GM23338 (cell line): ENCODE measurements at regions not wholly inside any gene's neighbourhood (a gene's known extent, or its start where the extent isn't known, plus 50 kb on each side); places are given as distances from the start of the nearest gene placed in this dataset.

Experiments used
- ATAC-seq: fragments of 200-7000 bp; cut with Tn5 transposase; 3 replicates; pipeline ENCODE4 v1.9.1; 2020
- DNase-seq: peaks from one replicate; pipeline ENCODE4 v3.0.0-alpha.2; 2015; ENCODE audit warnings: low spot score
- H2AFZ ChIP-seq: fragments of 200-600 bp; sonication (generic); 2 replicates; pipeline ENCODE4 v1.8.0; 2016; ENCODE audit warnings: antibody characterized with exemption, mild to moderate bottlenecking, moderate library complexity
- H3F3A ChIP-seq: fragments of 200-600 bp; sonication (generic); replicated peaks from 2 replicates; pipeline ENCODE4 v1.8.0; 2017; ENCODE audit warnings: antibody characterized with exemption, mixed run types, low read depth
- H3K27ac ChIP-seq: fragments of 200-600 bp; sonication (generic); 2 replicates; pipeline ENCODE4 v1.6.1; 2016; ENCODE audit warnings: low read depth
- H3K27me3 ChIP-seq: fragments of 200-600 bp; sonication (generic); 2 replicates; pipeline ENCODE4 v1.8.0; 2016; ENCODE audit warnings: mild to moderate bottlenecking, mixed run types, moderate library complexity; ENCODE audit not compliant: insufficient read depth
- H3K36me3 ChIP-seq: fragments of 200-600 bp; sonication (generic); 2 replicates; pipeline ENCODE4 v1.8.0; 2016; ENCODE audit warnings: mild to moderate bottlenecking; ENCODE audit not compliant: insufficient read depth
- H3K4me1 ChIP-seq: fragments of 200-600 bp; sonication (generic); 2 replicates; pipeline ENCODE4 v1.8.0; 2016; ENCODE audit warnings: mild to moderate bottlenecking, moderate library complexity; ENCODE audit not compliant: insufficient read depth
- H3K4me2 ChIP-seq: fragments of 200-600 bp; sonication (generic); 2 replicates; pipeline ENCODE4 v1.7.1; 2017; ENCODE audit warnings: mixed run types
- H3K4me3 ChIP-seq: fragments of 200-600 bp; sonication (generic); 2 replicates; pipeline ENCODE4 v1.6.1; 2016; ENCODE audit warnings: mixed run types
- H3K79me2 ChIP-seq: fragments of 200-600 bp; sonication (generic); replicated peaks from 2 replicates; pipeline ENCODE4 v1.8.0; 2017; ENCODE audit warnings: mild to moderate bottlenecking; ENCODE audit not compliant: insufficient read depth
- H3K9me2 ChIP-seq: fragments of 200-600 bp; sonication (generic); 2 replicates; pipeline ENCODE4 v1.8.0; 2017; ENCODE audit not compliant: insufficient read depth
- H4K20me1 ChIP-seq: fragments of 200-600 bp; sonication (generic); replicated peaks from 2 replicates; pipeline ENCODE4 v1.8.0; 2017; ENCODE audit warnings: mild to moderate bottlenecking; ENCODE audit not compliant: insufficient read depth
- H3K27ac Mint-ChIP-seq: 2 replicates; pipeline ENCODE4 v1.8.0; 2020; ENCODE audit warnings: inconsistent platforms, mild to moderate bottlenecking, moderate library complexity, mixed read lengths
- H3K27me3 Mint-ChIP-seq: 3 replicates; pipeline ENCODE4 v1.8.0; 2022; ENCODE audit warnings: low read depth, mild to moderate bottlenecking, moderate library complexity, mixed read lengths, inconsistent platforms; ENCODE audit not compliant: insufficient read depth, poor library complexity
- H3K36me3 Mint-ChIP-seq: 3 replicates; pipeline ENCODE4 v1.8.0; 2021; ENCODE audit warnings: low read depth, mild to moderate bottlenecking, inconsistent platforms, moderate library complexity, mixed read lengths
- H3K4me1 Mint-ChIP-seq: 3 replicates; pipeline ENCODE4 v1.8.0; 2020; ENCODE audit warnings: mild to moderate bottlenecking, inconsistent platforms, mixed read lengths
- H3K4me3 Mint-ChIP-seq: 3 replicates; pipeline ENCODE4 v1.8.0; 2021; ENCODE audit warnings: moderate library complexity, mild to moderate bottlenecking, inconsistent platforms, mixed read lengths
- H3K9me3 Mint-ChIP-seq: 3 replicates; pipeline ENCODE4 v1.8.0; 2020; ENCODE audit warnings: moderate library complexity, mild to moderate bottlenecking, inconsistent platforms, mixed read lengths
- CREB1 ChIP-seq: fragments of 250-450 bp; sonication (Bioruptor Pico); IDR thresholded peaks from 2 replicates; pipeline ENCODE4 v1.5.0; 2020; ENCODE audit warnings: low read depth, mild to moderate bottlenecking, moderate library complexity
- CTCF ChIP-seq, 2 experiments: fragments of 200-600 bp in 1 of 2; sonication (generic) in 1 of 2; conservative IDR thresholded peaks; 2 replicates each; pipeline versions ENCODE4 v1.5.1 to v1.6.1; 2016 to 2017; ENCODE audit warnings: antibody characterized with exemption in 2 of 2, low read depth in 2 of 2, mild to moderate bottlenecking in 2 of 2, moderate library complexity in 1 of 2
- EZH2 ChIP-seq: fragments of 200-600 bp; sonication (generic); IDR thresholded peaks from one replicate; pipeline ENCODE4 v1.8.0; 2017; ENCODE audit warnings: antibody characterized with exemption, mild to moderate bottlenecking, low read depth; ENCODE audit not compliant: unreplicated experiment
- EZH2phosphoT487 ChIP-seq: fragments of 200-600 bp; sonication (generic); IDR thresholded peaks from one replicate; pipeline ENCODE4 v1.8.1; 2018; ENCODE audit warnings: antibody characterized with exemption; ENCODE audit not compliant: unreplicated experiment
- JUNB ChIP-seq: IDR thresholded peaks from one replicate; pipeline ENCODE4 v1.6.1; 2016; ENCODE audit warnings: antibody characterized with exemption; ENCODE audit not compliant: unreplicated experiment
- NANOG ChIP-seq: IDR thresholded peaks from 2 replicates; pipeline ENCODE4 v1.6.1; 2016; ENCODE audit warnings: antibody characterized with exemption, borderline replicate concordance
- POLR2AphosphoS5 ChIP-seq: IDR thresholded peaks from 2 replicates; pipeline ENCODE4 v1.6.1; 2016; ENCODE audit warnings: antibody characterized with exemption, low read depth
- STAT1 ChIP-seq: IDR thresholded peaks from one replicate; pipeline ENCODE4 v1.6.1; 2016; ENCODE audit warnings: antibody characterized with exemption; ENCODE audit not compliant: unreplicated experiment
- ZNF114 ChIP-seq: fragments of 250-450 bp; sonication (Bioruptor Pico); IDR thresholded peaks from 2 replicates; pipeline ENCODE4 v1.5.0; 2020; ENCODE audit warnings: mild to moderate bottlenecking, moderate library complexity
- ZNF331 ChIP-seq: fragments of 250-450 bp; sonication (Bioruptor Pico); IDR thresholded peaks from 2 replicates; pipeline ENCODE4 v1.5.0; 2020; ENCODE audit warnings: low read depth, mild to moderate bottlenecking, moderate library complexity
- TF ChIP-seq, protein P1 (sequence below): IDR thresholded peaks from one replicate; pipeline ENCODE4 v1.6.1; 2018; ENCODE audit warnings: antibody characterized with exemption; ENCODE audit not compliant: unreplicated experiment
- TF ChIP-seq, protein P2 (sequence below): fragments of 250-450 bp; sonication (Bioruptor Pico); IDR thresholded peaks from 2 replicates; pipeline ENCODE4 v1.5.0; 2020; ENCODE audit warnings: mild to moderate bottlenecking, moderate library complexity
- TF ChIP-seq, protein P3 (sequence below): IDR thresholded peaks from 2 replicates; pipeline ENCODE4 v1.6.1; 2016; ENCODE audit warnings: antibody characterized with exemption

DNA sequence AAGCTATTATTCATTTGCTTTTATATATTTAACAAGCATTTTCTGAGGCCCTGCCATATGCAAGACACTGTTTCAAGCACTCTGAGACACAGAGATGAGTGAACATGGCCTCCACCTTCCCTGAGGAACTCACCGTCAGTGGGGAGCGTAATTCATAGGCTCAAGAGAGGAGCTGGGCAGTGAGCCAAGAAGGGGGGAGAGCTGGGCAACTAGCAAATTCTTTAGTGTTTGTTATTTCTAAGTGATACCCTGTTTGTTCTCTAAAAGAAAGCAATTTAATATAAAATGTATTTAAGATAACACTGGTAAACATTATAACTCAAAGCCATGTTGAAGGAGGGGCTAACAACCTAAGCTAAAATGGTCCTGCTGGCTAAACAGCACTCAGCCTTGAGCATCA lies 119.2 kb upstream of the NGF start:
- Histone ChIP-seq H3K27ac (no peak overlapping the region), H3K27me3 (no peaks in the 10 kb centered on the region), H3F3A (no peaks in the 10 kb centered on the region), H3K4me1 (no peaks in the 10 kb centered on the region), H4K20me1 (no peaks in the 10 kb centered on the region), H2AFZ (no peak overlapping the region), H3K4me2 (no peak overlapping the region), H3K4me3 (no peak overlapping the region), H3K36me3 (no peaks in the 10 kb centered on the region), H3K79me2 (no peaks in the 10 kb centered on the region), H3K9me2 (peaks cover 3% of the 10 kb centered on the region; the same call in 1 of the 2 replicates)
- H3K9me3 Mint-ChIP-seq, result no peaks in the 10 kb centered on the region
- H3K36me3 Mint-ChIP-seq, result no peaks in the 10 kb centered on the region
- no peak overlapping the region for H3K4me3 Mint-ChIP-seq
- DNase-seq (no peak), ATAC-seq (no peak)
- H3K4me1 Mint-ChIP-seq, result no peaks in the 10 kb centered on the region; the same call in 2 of the 3 replicates
- TF ChIP-seq EZH2phosphoT487 (no peak), CREB1 (no peak), ZNF331 (CRISPR knock-in tag) (no peak), STAT1 (no peak), NANOG (no peak), JUNB (no peak), EZH2 (no peak), ZNF114 (no peak), POLR2AphosphoS5 (no peak), CTCF (conservative IDR thresholded peaks at IDR 0.05; ENCODE audit: low read depth in 2 of 2) (no peak)
- TF ChIP-seq, protein P1, sequence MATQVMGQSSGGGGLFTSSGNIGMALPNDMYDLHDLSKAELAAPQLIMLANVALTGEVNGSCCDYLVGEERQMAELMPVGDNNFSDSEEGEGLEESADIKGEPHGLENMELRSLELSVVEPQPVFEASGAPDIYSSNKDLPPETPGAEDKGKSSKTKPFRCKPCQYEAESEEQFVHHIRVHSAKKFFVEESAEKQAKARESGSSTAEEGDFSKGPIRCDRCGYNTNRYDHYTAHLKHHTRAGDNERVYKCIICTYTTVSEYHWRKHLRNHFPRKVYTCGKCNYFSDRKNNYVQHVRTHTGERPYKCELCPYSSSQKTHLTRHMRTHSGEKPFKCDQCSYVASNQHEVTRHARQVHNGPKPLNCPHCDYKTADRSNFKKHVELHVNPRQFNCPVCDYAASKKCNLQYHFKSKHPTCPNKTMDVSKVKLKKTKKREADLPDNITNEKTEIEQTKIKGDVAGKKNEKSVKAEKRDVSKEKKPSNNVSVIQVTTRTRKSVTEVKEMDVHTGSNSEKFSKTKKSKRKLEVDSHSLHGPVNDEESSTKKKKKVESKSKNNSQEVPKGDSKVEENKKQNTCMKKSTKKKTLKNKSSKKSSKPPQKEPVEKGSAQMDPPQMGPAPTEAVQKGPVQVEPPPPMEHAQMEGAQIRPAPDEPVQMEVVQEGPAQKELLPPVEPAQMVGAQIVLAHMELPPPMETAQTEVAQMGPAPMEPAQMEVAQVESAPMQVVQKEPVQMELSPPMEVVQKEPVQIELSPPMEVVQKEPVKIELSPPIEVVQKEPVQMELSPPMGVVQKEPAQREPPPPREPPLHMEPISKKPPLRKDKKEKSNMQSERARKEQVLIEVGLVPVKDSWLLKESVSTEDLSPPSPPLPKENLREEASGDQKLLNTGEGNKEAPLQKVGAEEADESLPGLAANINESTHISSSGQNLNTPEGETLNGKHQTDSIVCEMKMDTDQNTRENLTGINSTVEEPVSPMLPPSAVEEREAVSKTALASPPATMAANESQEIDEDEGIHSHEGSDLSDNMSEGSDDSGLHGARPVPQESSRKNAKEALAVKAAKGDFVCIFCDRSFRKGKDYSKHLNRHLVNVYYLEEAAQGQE, result no peak
- TF ChIP-seq, protein P2, sequence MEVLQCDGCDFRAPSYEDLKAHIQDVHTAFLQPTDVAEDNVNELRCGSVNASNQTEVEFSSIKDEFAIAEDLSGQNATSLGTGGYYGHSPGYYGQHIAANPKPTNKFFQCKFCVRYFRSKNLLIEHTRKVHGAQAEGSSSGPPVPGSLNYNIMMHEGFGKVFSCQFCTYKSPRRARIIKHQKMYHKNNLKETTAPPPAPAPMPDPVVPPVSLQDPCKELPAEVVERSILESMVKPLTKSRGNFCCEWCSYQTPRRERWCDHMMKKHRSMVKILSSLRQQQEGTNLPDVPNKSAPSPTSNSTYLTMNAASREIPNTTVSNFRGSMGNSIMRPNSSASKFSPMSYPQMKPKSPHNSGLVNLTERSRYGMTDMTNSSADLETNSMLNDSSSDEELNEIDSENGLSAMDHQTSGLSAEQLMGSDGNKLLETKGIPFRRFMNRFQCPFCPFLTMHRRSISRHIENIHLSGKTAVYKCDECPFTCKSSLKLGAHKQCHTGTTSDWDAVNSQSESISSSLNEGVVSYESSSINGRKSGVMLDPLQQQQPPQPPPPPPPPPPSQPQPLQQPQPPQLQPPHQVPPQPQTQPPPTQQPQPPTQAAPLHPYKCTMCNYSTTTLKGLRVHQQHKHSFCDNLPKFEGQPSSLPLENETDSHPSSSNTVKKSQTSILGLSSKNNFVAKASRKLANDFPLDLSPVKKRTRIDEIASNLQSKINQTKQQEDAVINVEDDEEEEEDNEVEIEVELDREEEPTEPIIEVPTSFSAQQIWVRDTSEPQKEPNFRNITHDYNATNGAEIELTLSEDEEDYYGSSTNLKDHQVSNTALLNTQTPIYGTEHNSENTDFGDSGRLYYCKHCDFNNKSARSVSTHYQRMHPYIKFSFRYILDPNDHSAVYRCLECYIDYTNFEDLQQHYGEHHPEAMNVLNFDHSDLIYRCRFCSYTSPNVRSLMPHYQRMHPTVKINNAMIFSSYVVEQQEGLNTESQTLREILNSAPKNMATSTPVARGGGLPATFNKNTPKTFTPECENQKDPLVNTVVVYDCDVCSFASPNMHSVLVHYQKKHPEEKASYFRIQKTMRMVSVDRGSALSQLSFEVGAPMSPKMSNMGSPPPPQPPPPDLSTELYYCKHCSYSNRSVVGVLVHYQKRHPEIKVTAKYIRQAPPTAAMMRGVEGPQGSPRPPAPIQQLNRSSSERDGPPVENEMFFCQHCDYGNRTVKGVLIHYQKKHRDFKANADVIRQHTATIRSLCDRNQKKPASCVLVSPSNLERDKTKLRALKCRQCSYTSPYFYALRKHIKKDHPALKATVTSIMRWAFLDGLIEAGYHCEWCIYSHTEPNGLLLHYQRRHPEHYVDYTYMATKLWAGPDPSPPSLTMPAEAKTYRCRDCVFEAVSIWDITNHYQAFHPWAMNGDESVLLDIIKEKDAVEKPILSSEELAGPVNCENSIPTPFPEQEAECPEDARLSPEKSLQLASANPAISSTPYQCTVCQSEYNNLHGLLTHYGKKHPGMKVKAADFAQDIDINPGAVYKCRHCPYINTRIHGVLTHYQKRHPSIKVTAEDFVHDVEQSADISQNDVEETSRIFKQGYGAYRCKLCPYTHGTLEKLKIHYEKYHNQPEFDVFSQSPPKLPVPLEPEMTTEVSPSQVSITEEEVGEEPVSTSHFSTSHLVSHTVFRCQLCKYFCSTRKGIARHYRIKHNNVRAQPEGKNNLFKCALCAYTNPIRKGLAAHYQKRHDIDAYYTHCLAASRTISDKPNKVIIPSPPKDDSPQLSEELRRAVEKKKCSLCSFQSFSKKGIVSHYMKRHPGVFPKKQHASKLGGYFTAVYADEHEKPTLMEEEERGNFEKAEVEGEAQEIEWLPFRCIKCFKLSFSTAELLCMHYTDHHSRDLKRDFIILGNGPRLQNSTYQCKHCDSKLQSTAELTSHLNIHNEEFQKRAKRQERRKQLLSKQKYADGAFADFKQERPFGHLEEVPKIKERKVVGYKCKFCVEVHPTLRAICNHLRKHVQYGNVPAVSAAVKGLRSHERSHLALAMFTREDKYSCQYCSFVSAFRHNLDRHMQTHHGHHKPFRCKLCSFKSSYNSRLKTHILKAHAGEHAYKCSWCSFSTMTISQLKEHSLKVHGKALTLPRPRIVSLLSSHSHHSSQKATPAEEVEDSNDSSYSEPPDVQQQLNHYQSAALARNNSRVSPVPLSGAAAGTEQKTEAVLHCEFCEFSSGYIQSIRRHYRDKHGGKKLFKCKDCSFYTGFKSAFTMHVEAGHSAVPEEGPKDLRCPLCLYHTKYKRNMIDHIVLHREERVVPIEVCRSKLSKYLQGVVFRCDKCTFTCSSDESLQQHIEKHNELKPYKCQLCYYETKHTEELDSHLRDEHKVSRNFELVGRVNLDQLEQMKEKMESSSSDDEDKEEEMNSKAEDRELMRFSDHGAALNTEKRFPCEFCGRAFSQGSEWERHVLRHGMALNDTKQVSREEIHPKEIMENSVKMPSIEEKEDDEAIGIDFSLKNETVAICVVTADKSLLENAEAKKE, result no peak
- TF ChIP-seq, protein P3, sequence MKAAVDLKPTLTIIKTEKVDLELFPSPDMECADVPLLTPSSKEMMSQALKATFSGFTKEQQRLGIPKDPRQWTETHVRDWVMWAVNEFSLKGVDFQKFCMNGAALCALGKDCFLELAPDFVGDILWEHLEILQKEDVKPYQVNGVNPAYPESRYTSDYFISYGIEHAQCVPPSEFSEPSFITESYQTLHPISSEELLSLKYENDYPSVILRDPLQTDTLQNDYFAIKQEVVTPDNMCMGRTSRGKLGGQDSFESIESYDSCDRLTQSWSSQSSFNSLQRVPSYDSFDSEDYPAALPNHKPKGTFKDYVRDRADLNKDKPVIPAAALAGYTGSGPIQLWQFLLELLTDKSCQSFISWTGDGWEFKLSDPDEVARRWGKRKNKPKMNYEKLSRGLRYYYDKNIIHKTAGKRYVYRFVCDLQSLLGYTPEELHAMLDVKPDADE, result no peak
- H3K27ac Mint-ChIP-seq, result no peak overlapping the region
- no peaks in the 10 kb centered on the region for H3K27me3 Mint-ChIP-seq
